T1000 (cell line): ENCODE measurements at regions not wholly inside any gene's neighbourhood (a gene's known extent, or its start where the extent isn't known, plus 50 kb on each side); places are given as distances from the start of the nearest gene placed in this dataset.
"Not testable (repeated sequence)": the region's sequence is repeated elsewhere in the genome, so short reads cannot be mapped to it uniquely, and the experiment has no call there.

Experiments
- DNase-seq: peaks from one replicate; lab custom pipeline; 2025; ENCODE audit warnings: mixed read lengths; lab: John Stamatoyannopoulos, UW

- no peak for DNase-seq
Observed at GRCh38 chr11:90294526-90294925, 71.7 kb upstream of the CHORDC1 start.

- DNase-seq: no peak
Observed at GRCh38 chr11:90294091-90294490, 71.2 kb upstream of the CHORDC1 start.

GRCh38 chr11:90288212-90288821 lies 65.5 kb upstream of the CHORDC1 start:
- no peak for DNase-seq

- no peak for DNase-seq
Observed at GRCh38 chr11:90286640-90287039, 63.8 kb upstream of the CHORDC1 start.

GRCh38 chr11:90284171-90284570 lies 61.3 kb upstream of the CHORDC1 start:
- no peak for DNase-seq

GRCh38 chr11:90282551-90283071 lies 59.8 kb upstream of the CHORDC1 start:
- DNase-seq: not testable (repeated sequence)

- DNase-seq: no peak
Observed at GRCh38 chr11:90274362-90274761, 51.5 kb upstream of the CHORDC1 start.
